Stomach (tissue), 4 donors: ENCODE measurements at regions not wholly inside any gene's neighbourhood (a gene's known extent, or its start where the extent isn't known, plus 50 kb on each side); places are given as distances from the start of the nearest gene placed in this dataset.

Experiments
- EP300 ChIP-seq: sonication (generic); formaldehyde crosslinking; IDR thresholded peaks from one replicate; pipeline ENCODE4 v1.6.1; 2017; ENCODE audit warnings: antibody characterized with exemption
- POLR2A ChIP-seq, 4 donors: fragments of 450-650 bp; IDR thresholded peaks; one replicate each; pipeline ENCODE4 v1.6.1; 2016; ENCODE audit warnings: antibody characterized with exemption in 4 of 4, control low read depth in 2 of 4, mild to moderate bottlenecking in 1 of 4, moderate library complexity in 1 of 4
- TF ChIP-seq, protein P1 (sequence below), 7 experiments: fragments of 450-650 bp in 4 of 7; fragments of 200-600 bp in 3 of 7; sonication (generic) in 3 of 7; IDR thresholded peaks; one replicate each; pipeline ENCODE4 v1.5.1; 2016 to 2019; ENCODE audit warnings: antibody characterized with exemption in 7 of 7, control low read depth in 2 of 7, mild to moderate bottlenecking in 1 of 7

DNA sequence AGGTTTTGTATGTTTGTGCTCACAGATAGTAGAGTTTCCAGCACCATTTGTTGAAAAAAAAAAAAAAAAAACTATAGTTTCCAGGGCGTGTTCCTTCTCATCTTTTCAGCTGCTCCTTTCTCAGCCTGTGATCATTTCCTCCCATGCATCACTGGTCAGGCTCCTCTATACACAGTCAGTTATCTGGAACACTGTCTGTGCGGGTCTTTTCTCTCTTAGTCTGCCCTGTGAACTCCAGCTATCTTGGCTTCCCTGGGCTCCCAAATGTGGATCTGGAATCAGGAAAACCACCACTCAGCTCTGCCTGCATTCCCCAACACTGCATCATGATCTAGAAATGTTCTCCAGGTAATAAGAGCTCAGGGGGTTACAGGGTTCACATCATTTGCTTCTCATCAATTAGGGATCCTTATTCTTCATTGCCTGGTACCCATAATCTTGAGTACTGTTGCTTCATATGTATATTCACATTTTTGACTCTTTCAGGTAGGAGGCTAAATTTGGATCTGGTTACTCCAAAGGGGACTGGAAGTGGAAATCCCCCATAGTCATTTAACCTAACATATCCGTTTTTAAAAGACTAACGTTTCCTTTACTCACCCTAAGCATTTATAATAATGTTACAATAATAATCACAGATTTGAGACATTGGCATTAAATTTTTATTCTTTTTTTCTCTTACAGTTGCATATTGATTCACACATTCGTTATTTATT lies 221.8 kb upstream of the KLF3 start:
- TF ChIP-seq, protein P1, sequence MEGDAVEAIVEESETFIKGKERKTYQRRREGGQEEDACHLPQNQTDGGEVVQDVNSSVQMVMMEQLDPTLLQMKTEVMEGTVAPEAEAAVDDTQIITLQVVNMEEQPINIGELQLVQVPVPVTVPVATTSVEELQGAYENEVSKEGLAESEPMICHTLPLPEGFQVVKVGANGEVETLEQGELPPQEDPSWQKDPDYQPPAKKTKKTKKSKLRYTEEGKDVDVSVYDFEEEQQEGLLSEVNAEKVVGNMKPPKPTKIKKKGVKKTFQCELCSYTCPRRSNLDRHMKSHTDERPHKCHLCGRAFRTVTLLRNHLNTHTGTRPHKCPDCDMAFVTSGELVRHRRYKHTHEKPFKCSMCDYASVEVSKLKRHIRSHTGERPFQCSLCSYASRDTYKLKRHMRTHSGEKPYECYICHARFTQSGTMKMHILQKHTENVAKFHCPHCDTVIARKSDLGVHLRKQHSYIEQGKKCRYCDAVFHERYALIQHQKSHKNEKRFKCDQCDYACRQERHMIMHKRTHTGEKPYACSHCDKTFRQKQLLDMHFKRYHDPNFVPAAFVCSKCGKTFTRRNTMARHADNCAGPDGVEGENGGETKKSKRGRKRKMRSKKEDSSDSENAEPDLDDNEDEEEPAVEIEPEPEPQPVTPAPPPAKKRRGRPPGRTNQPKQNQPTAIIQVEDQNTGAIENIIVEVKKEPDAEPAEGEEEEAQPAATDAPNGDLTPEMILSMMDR (IDR thresholded peaks at IDR 0.05): no peak
- TF ChIP-seq EP300 (no peak), POLR2A (IDR thresholded peaks at IDR 0.05) (no peak)
